Middle frontal gyrus (tissue), 1 donor: ENCODE measurements at regions not wholly inside any gene's neighbourhood (a gene's known extent, or its start where the extent isn't known, plus 50 kb on each side); places are given as distances from the start of the nearest gene placed in this dataset.
"Not testable (repeated sequence)": the region's sequence is repeated elsewhere in the genome, so short reads cannot be mapped to it uniquely, and the experiment has no call there.

Source experiments
- DNase-seq: peaks from one replicate; pipeline ENCODE4 v3.0.0-alpha.2; 2015; ENCODE audit warnings: low spot score; ENCODE audit errors: extremely low spot score

GRCh38 chr9:78383130-78383529 lies 86.2 kb downstream of the PSAT1 start:
- DNase-seq, result no peak

GRCh38 chr9:78386348-78386747 lies 89.4 kb downstream of the PSAT1 start:
- DNase-seq, result no peak

GRCh38 chr9:78386773-78387172 lies 89.8 kb downstream of the PSAT1 start:
- DNase-seq, result no peak

GRCh38 chr9:78393340-78393739 lies 96.4 kb downstream of the PSAT1 start:
- no peak for DNase-seq

GRCh38 chr9:78393932-78394331 lies 97.0 kb downstream of the PSAT1 start:
- DNase-seq, result no peak

GRCh38 chr9:78396087-78396486 lies 99.2 kb downstream of the PSAT1 start:
- DNase-seq, result no peak

GRCh38 chr9:78397045-78397444 lies 100.1 kb downstream of the PSAT1 start:
- DNase-seq, result no peak

- no peak for DNase-seq
Measured at GRCh38 chr9:78397454-78397853, 100.5 kb downstream of the PSAT1 start.

GRCh38 chr9:78399153-78399552 lies 102.2 kb downstream of the PSAT1 start:
- no peak for DNase-seq

GRCh38 chr9:78400496-78400895 lies 103.6 kb downstream of the PSAT1 start:
- DNase-seq, result no peak

GRCh38 chr9:78405461-78405860 lies 108.5 kb downstream of the PSAT1 start:
- no peak for DNase-seq

GRCh38 chr9:78406146-78406545 lies 109.2 kb downstream of the PSAT1 start:
- no peak for DNase-seq

GRCh38 chr9:78406933-78407332 lies 110.0 kb downstream of the PSAT1 start:
- DNase-seq, result no peak

- DNase-seq, result no peak
Measured at GRCh38 chr9:78407636-78408312, 110.8 kb downstream of the PSAT1 start.

GRCh38 chr9:78408388-78408787 lies 111.5 kb downstream of the PSAT1 start:
- no peak for DNase-seq

- not testable (repeated sequence) for DNase-seq
Measured at GRCh38 chr9:78409928-78410510, 113.1 kb downstream of the PSAT1 start.

GRCh38 chr9:78422309-78422708 lies 125.4 kb downstream of the PSAT1 start:
- DNase-seq, result no peak

GRCh38 chr9:78424299-78424698 lies 127.4 kb downstream of the PSAT1 start:
- no peak for DNase-seq

- DNase-seq, result no peak
Measured at GRCh38 chr9:78428640-78429039, 131.7 kb downstream of the PSAT1 start.

GRCh38 chr9:78430387-78430786 lies 133.5 kb downstream of the PSAT1 start:
- no peak for DNase-seq

- DNase-seq, result not testable (repeated sequence)
Measured at GRCh38 chr9:78431039-78431438, 134.1 kb downstream of the PSAT1 start.

- DNase-seq, result no peak
Measured at GRCh38 chr9:78436873-78437272, 139.9 kb downstream of the PSAT1 start.

GRCh38 chr9:78437296-78437695 lies 140.4 kb downstream of the PSAT1 start:
- no peak for DNase-seq
